Gastroesophageal sphincter (tissue), 4 donors: ENCODE measurements at regions not wholly inside any gene's neighbourhood (a gene's known extent, or its start where the extent isn't known, plus 50 kb on each side); places are given as distances from the start of the nearest gene placed in this dataset.

Source experiments
- ATAC-seq: fragments of 150-250 bp; one replicate; pipeline ENCODE4 v1.9.1; 2016; ENCODE audit warnings: mild to moderate bottlenecking, moderate library complexity
- H3K27ac ChIP-seq, 4 donors: fragments of 200-600 bp; sonication (generic) in 3 of 4; 1 replicate in 3 of 4; 2 replicates in 1 of 4; pipeline ENCODE4 v1.5.1; 2016 to 2019
- H3K27me3 ChIP-seq: fragments of 200-600 bp; sonication (generic); one replicate; pipeline ENCODE4 v1.5.1; 2019
- H3K36me3 ChIP-seq, 2 donors: fragments of 200-600 bp; sonication (generic); one replicate each; pipeline ENCODE4 v1.5.1; 2019; ENCODE audit warnings: control low read depth in 1 of 2
- H3K4me1 ChIP-seq, 3 donors: fragments of 200-600 bp; sonication (generic); 1 replicate in 2 of 3; 2 replicates in 1 of 3; pipeline ENCODE4 v1.5.1; 2016 to 2019; ENCODE audit warnings: control low read depth in 2 of 3
- H3K4me3 ChIP-seq, 2 donors: fragments of 200-600 bp; sonication (generic); one replicate each; pipeline ENCODE4 v1.5.1; 2019; ENCODE audit warnings: mild to moderate bottlenecking in 1 of 2, moderate library complexity in 1 of 2
- H3K9me3 ChIP-seq, 3 donors: fragments of 200-600 bp; sonication (generic); one replicate each; pipeline ENCODE4 v1.5.1; 2017 to 2019; ENCODE audit warnings: control low read depth in 2 of 3
- CTCF ChIP-seq, 4 experiments: fragments of 200-600 bp in 2 of 4; fragments of 450-650 bp in 2 of 4; sonication (generic) in 1 of 4; IDR thresholded peaks; one replicate each; pipeline ENCODE4 v1.5.1; 2017 to 2019; ENCODE audit warnings: antibody characterized with exemption in 4 of 4, mild to moderate bottlenecking in 2 of 4, moderate library complexity in 2 of 4
- EP300 ChIP-seq: sonication (generic); formaldehyde crosslinking; IDR thresholded peaks from one replicate; pipeline ENCODE4 v1.6.1; 2017; ENCODE audit warnings: antibody characterized with exemption, mild to moderate bottlenecking
- POLR2A ChIP-seq, 2 donors: fragments of 450-650 bp; IDR thresholded peaks; one replicate each; pipeline ENCODE4 v1.6.1; 2017; ENCODE audit warnings: antibody characterized with exemption in 2 of 2, mild to moderate bottlenecking in 2 of 2, moderate library complexity in 1 of 2
- POLR2AphosphoS5 ChIP-seq: sonication (generic); formaldehyde crosslinking; IDR thresholded peaks from one replicate; pipeline ENCODE4 v1.6.1; 2017; ENCODE audit warnings: antibody characterized with exemption
- WGBS, 2 donors: methylation state at CpG; one replicate each; pipeline ENCODE4 v1.1.5; 2018; ENCODE audit warnings: low coverage in 1 of 2; 5-methylcytosine and 5-hydroxymethylcytosine counted together

- Histone ChIP-seq H3K4me3 (no peak overlapping the region), H3K9me3 (no peaks in the 10 kb centered on the region), H3K27ac (no peak overlapping the region), H3K27me3 (no peaks in the 10 kb centered on the region), H3K36me3 (no peaks in the 10 kb centered on the region), H3K4me1 (no peaks in the 10 kb centered on the region)
- no peak for ATAC-seq
- 72 to 80% methylated on average over 3 of the region's 3 CpGs for WGBS, 2 donors
- TF ChIP-seq POLR2AphosphoS5 (no peak), EP300 (no peak), POLR2A (IDR thresholded peaks at IDR 0.05) (no peak), CTCF (IDR thresholded peaks at IDR 0.05) (no peak)
These were observed 182.5 kb upstream of the ARX start for GRCh38 chrX:25198253-25198652.

GRCh38 chrX:25196221-25196620 is 180.5 kb upstream of the ARX start:
- no peaks in the 10 kb centered on the region for H3K9me3 ChIP-seq
- no peaks in the 10 kb centered on the region for H3K27me3 ChIP-seq
- no peaks in the 10 kb centered on the region for H3K4me1 ChIP-seq
- 46 to 48% methylated on average over 2 of the region's 2 CpGs for WGBS, 2 donors
- H3K4me3 ChIP-seq, result no peak overlapping the region
- TF ChIP-seq POLR2AphosphoS5, result no peak
- no peak for TF ChIP-seq CTCF (IDR thresholded peaks at IDR 0.05)
- TF ChIP-seq EP300, result no peak
- no peak for TF ChIP-seq POLR2A (IDR thresholded peaks at IDR 0.05)
- no peak overlapping the region for H3K27ac ChIP-seq
- no peaks in the 10 kb centered on the region for H3K36me3 ChIP-seq
- ATAC-seq, result no peak

- Histone ChIP-seq H3K4me1 (no peaks in the 10 kb centered on the region), H3K36me3 (no peaks in the 10 kb centered on the region), H3K9me3 (no peaks in the 10 kb centered on the region), H3K27me3 (no peaks in the 10 kb centered on the region), H3K4me3 (no peak overlapping the region), H3K27ac (no peak overlapping the region)
- TF ChIP-seq POLR2A (IDR thresholded peaks at IDR 0.05) (no peak), POLR2AphosphoS5 (no peak), CTCF (IDR thresholded peaks at IDR 0.05) (no peak), EP300 (no peak)
- 34 to 40% methylated on average over 7 of the region's 7 CpGs for WGBS, 2 donors
- ATAC-seq, result no peak
These were observed 175.6 kb upstream of the ARX start for GRCh38 chrX:25191403-25191802.

GRCh38 chrX:25181775-25182174 is 166.0 kb upstream of the ARX start:
- H3K9me3 ChIP-seq, result no peaks in the 10 kb centered on the region
- ATAC-seq, result no peak
- H3K4me3 ChIP-seq, result no peak overlapping the region
- no peak for TF ChIP-seq CTCF (IDR thresholded peaks at IDR 0.05)
- no peak for TF ChIP-seq POLR2AphosphoS5
- TF ChIP-seq POLR2A (IDR thresholded peaks at IDR 0.05), result no peak
- TF ChIP-seq EP300, result no peak
- 68% methylated on average over 3 to 4 of the region's 4 CpGs for WGBS, 2 donors
- no peaks in the 10 kb centered on the region for H3K27me3 ChIP-seq
- H3K4me1 ChIP-seq, result no peaks in the 10 kb centered on the region
- H3K36me3 ChIP-seq, result no peaks in the 10 kb centered on the region
- no peak overlapping the region for H3K27ac ChIP-seq

- no peaks in the 10 kb centered on the region for H3K9me3 ChIP-seq
- no peak for ATAC-seq
- no peak for TF ChIP-seq POLR2AphosphoS5
- TF ChIP-seq CTCF (IDR thresholded peaks at IDR 0.05), result no peak
- TF ChIP-seq EP300, result no peak
- TF ChIP-seq POLR2A (IDR thresholded peaks at IDR 0.05), result no peak
- no peak overlapping the region for H3K27ac ChIP-seq
- H3K27me3 ChIP-seq, result no peaks in the 10 kb centered on the region
- H3K36me3 ChIP-seq, result no peaks in the 10 kb centered on the region
- H3K4me3 ChIP-seq, result no peak overlapping the region
- H3K4me1 ChIP-seq, result no peaks in the 10 kb centered on the region
- WGBS, 2 donors, result 42 to 67% methylated on average over 1 to 2 of the region's 2 CpGs
These were observed 164.5 kb upstream of the ARX start for GRCh38 chrX:25180242-25180641.
